ENCODE measurements at regions not wholly inside any gene's neighbourhood (a gene's known extent, or its start where the extent isn't known, plus 50 kb on each side); places are given as distances from the start of the nearest gene placed in this dataset. TPM values are rescaled to one million over a fixed set of nuclear protein-coding genes. Genes with fewer than 3 reads are reported as not detected.
"Not testable (repeated sequence)": the region's sequence is repeated elsewhere in the genome, so short reads cannot be mapped to it uniquely, and the experiment has no call there.

DNA sequence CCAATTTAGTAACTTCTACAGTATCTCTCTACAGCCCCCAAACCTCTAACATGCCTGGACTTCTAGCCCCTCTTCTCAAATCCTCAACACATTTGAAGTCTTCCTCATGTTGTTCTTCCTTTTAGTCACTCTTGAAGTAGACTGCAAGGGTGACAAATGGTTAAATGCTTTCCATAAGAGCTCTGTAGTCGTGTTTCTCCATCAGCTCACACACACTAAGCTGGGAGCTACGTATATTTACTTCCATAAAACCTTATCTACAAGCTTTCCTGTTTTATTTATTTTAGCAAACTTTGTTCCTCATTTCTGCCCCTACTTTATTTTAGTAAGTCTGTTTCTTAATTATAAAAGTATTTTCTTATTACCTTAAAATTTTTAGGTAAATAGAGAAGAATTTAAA is 49.9 kb upstream of the NOTCH2NLA start:
- H3K4me2 ChIP-seq (ENCODE audit: insufficient read depth, low read length, poor library complexity, severe bottlenecking); H3K4ac ChIP-seq (ENCODE audit: low read length); H4K91ac ChIP-seq (ENCODE audit: low read depth, low read length, poor library complexity); H2BK12ac ChIP-seq (ENCODE audit: low read length); H3K14ac ChIP-seq (ENCODE audit: low read length); H2BK15ac ChIP-seq (ENCODE audit: low read length); H3K27me3 ChIP-seq (ENCODE audit: control insufficient read depth in 3 of 3, insufficient read depth in 3 of 3, low read depth in 1 of 3, low read length in 3 of 3); H2AFZ ChIP-seq (ENCODE audit: low read length); H3K27ac ChIP-seq (replicated peaks; ENCODE audit: low read length); H3K4me3 ChIP-seq (ENCODE audit: low read length in 2 of 2); H3K4me1 ChIP-seq (ENCODE audit: control insufficient read depth in 2 of 2, insufficient read depth in 1 of 2, low read depth in 1 of 2, low read length in 2 of 2); H3K79me1 ChIP-seq (ENCODE audit: low read depth, low read length); H3K9ac ChIP-seq (ENCODE audit: low read depth, low read length, poor library complexity); H4K8ac ChIP-seq (ENCODE audit: low read depth, low read length); H2AK5ac ChIP-seq (ENCODE audit: low read depth, low read length); DNase-seq (ENCODE audit: low spot score); H2BK120ac ChIP-seq (ENCODE audit: low read depth, low read length); H3K18ac ChIP-seq (ENCODE audit: low read length); H3K36me3 ChIP-seq (replicated peaks in 1 of 2; ENCODE audit: control insufficient read depth in 2 of 2, insufficient read depth in 2 of 2, low read length in 2 of 2); H3K23ac ChIP-seq (ENCODE audit: low read depth, low read length, poor library complexity); H3K9me3 ChIP-seq (replicated peaks in 1 of 2; ENCODE audit: control insufficient read depth in 2 of 2, insufficient read depth in 1 of 2, low read depth in 1 of 2, low read length in 2 of 2); H2BK5ac ChIP-seq (ENCODE audit: low read length): not testable (repeated sequence)
- no CpG with 5 or more reads among the region's 2 CpGs for WGBS, 2 donors (ENCODE audit: extremely low coverage in 2 of 2, insufficient read length in 2 of 2, insufficient replicate concordance in 1 of 2)

Small RNA genes in the stretch of these regions (small RNA-seq; reads per million reads assigned to genes)
- gene RF00003 (ENCODE audit: insufficient read depth) = 1.6 reads per million
- not detected for gene RF00619 (ENCODE audit: insufficient read depth)
- gene RNA5SP536 (ENCODE audit: insufficient read depth) = not detected
- gene RNU6-1071P (ENCODE audit: insufficient read depth) = not detected
